ENCODE measurements at regions not wholly inside any gene's neighbourhood (a gene's known extent, or its start where the extent isn't known, plus 50 kb on each side); places are given as distances from the start of the nearest gene placed in this dataset.

GRCh38 chr11:79807506-79807905, 366.7 kb upstream of the TENM4 start:
- no peak for TF ChIP-seq CTCF (IDR thresholded peaks at IDR 0.05)
- TF ChIP-seq POLR2A (IDR thresholded peaks at IDR 0.05) = no peak
